Muscle of leg (tissue), 3 donors: ENCODE measurements at regions not wholly inside any gene's neighbourhood (a gene's known extent, or its start where the extent isn't known, plus 50 kb on each side); places are given as distances from the start of the nearest gene placed in this dataset.

Source experiments
- DNase-seq: peaks from one replicate; pipeline ENCODE4 v3.0.0; 2013
- H3K27ac ChIP-seq: one replicate; pipeline ENCODE4 v1.5.1; 2013; ENCODE audit warnings: mild to moderate bottlenecking, low read length, control low read depth
- H3K27me3 ChIP-seq: one replicate; pipeline ENCODE4 v1.6.1; 2013; ENCODE audit warnings: low read length; ENCODE audit not compliant: control insufficient read depth, insufficient read depth
- H3K36me3 ChIP-seq: one replicate; pipeline ENCODE4 v1.6.1; 2013; ENCODE audit warnings: low read length; ENCODE audit not compliant: control insufficient read depth, insufficient read depth
- H3K4me1 ChIP-seq: one replicate; pipeline ENCODE4 v1.6.1; 2013; ENCODE audit warnings: low read length; ENCODE audit not compliant: control insufficient read depth, insufficient read depth
- H3K4me3 ChIP-seq: one replicate; pipeline ENCODE4 v1.5.1; 2013; ENCODE audit warnings: low read length, control low read depth
- H3K9me3 ChIP-seq: replicated peaks from 2 replicates; pipeline ENCODE4 v1.6.1; 2013; ENCODE audit warnings: low read depth, low read length; ENCODE audit not compliant: control insufficient read depth
- WGBS: methylation state at CpG from one replicate; pipeline ENCODE4 v1.1.5; 2013; ENCODE audit warnings: missing lambda C conversion rate; ENCODE audit not compliant: insufficient coverage; 5-methylcytosine and 5-hydroxymethylcytosine counted together

DNA sequence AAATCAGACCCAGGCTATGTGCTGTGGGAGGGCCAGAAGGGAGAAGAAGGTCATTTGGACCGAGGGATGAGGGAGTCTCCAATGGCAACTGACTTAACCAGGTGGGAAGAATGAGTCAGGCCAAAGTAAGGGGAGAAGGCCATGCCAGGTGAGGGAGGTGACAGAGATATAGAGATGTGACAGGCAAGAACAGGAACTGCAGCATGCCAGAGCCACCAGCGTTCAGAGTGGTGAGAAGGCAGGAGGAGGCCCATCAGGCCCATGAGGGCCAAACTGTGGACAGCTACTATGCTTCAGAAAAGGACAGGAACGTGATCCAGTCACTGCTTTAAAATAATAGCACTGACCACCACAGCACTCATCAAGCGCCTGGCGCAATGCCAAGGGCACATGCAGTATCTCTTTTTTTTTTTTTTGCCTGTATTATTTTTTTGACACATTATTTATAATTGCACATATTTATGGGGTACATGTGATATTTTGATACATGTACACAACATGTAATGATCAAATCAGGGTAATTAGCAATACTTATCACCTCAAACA is 154.3 kb upstream of the IGF1R start:
- WGBS = 71% methylated on average over 1 of the region's 5 CpGs
- Histone ChIP-seq H3K27ac (no peak overlapping the region), H3K9me3 (peaks cover 4% of the 10 kb centered on the region), H3K27me3 (no peaks in the 10 kb centered on the region), H3K4me1 (no peaks in the 10 kb centered on the region), H3K36me3 (no peaks in the 10 kb centered on the region), H3K4me3 (no peak overlapping the region)
- DNase-seq = no peak

DNA sequence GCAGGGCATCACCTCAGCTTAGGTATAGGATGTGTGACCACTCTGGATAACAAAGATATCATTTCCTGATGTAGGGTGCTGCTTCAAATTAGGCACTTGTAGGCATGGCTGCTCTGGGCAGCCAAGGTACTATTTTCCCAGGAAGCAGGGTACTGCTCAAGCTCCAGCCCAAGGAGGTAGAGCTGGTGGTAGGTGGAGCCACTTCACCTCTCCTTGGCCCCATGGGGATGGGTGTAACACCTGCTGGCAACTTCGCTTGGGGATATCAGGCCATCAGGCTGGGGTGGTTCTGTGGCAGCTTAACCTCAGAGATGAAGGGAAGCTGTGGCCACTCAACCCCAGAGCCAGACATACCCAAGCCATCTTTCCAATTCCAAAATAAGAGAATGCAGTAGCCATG is 147.1 kb upstream of the IGF1R start:
- no peaks in the 10 kb centered on the region for H3K4me1 ChIP-seq
- WGBS = no CpG with 5 or more reads among the region's 1 CpG
- H3K4me3 ChIP-seq = no peak overlapping the region
- H3K27me3 ChIP-seq = peaks cover 2% of the 10 kb centered on the region
- H3K36me3 ChIP-seq = no peaks in the 10 kb centered on the region
- DNase-seq = no peak
- no peak overlapping the region for H3K27ac ChIP-seq
- H3K9me3 ChIP-seq = peaks cover 6% of the 10 kb centered on the region

- H3K9me3 ChIP-seq = peaks cover 6% of the 10 kb centered on the region
- no peak overlapping the region for H3K27ac ChIP-seq
- no peak overlapping the region for H3K4me3 ChIP-seq
- no peaks in the 10 kb centered on the region for H3K4me1 ChIP-seq
- no peaks in the 10 kb centered on the region for H3K36me3 ChIP-seq
- WGBS = 100% methylated on average over 1 of the region's 3 CpGs
- peaks cover 5% of the 10 kb centered on the region for H3K27me3 ChIP-seq
- no peak for DNase-seq
Measured at GRCh38 chr15:98501632-98502031, 146.7 kb upstream of the IGF1R start.

- H3K27ac ChIP-seq = no peak overlapping the region
- H3K9me3 ChIP-seq = peaks cover 6% of the 10 kb centered on the region
- DNase-seq = peak; percentile 79
- WGBS = 33% methylated on average over 2 of the region's 8 CpGs
- no peaks in the 10 kb centered on the region for H3K4me1 ChIP-seq
- H3K4me3 ChIP-seq = no peak overlapping the region
- peaks cover 5% of the 10 kb centered on the region for H3K27me3 ChIP-seq
- no peaks in the 10 kb centered on the region for H3K36me3 ChIP-seq
Measured at GRCh38 chr15:98503970-98504369, 144.4 kb upstream of the IGF1R start.

- peaks cover 5% of the 10 kb centered on the region for H3K9me3 ChIP-seq
- no peak overlapping the region for H3K27ac ChIP-seq
- WGBS = 66% methylated on average over 9 of the region's 9 CpGs
- no peaks in the 10 kb centered on the region for H3K4me1 ChIP-seq
- H3K4me3 ChIP-seq = no peak overlapping the region
- DNase-seq = no peak
- H3K36me3 ChIP-seq = no peaks in the 10 kb centered on the region
- peaks cover 5% of the 10 kb centered on the region for H3K27me3 ChIP-seq
Measured at GRCh38 chr15:98504998-98505397, 143.3 kb upstream of the IGF1R start.

DNA sequence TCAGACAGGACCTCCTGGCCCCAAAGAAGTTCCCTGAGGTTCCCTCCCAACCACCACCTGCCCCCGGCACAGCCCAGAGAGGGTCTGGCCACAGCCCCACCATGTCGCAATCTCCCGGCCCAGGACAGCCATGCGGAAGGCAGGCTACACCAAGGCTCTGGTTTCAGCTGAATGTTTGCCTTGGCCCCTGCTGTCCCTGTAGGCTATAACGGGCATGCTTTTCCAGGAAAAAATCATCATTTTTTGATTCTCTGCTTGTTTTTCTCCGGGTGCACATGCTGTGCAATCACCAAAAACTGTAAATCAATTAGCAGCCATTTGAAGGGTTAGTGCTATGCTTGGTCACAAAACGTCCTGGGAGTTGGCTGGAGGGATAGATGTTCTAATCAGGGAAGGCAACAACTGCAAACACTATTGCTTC is 142.7 kb upstream of the IGF1R start:
- Histone ChIP-seq H3K27ac (no peak overlapping the region), H3K4me3 (no peak overlapping the region), H3K9me3 (no peaks in the 10 kb centered on the region), H3K4me1 (no peaks in the 10 kb centered on the region), H3K27me3 (peaks cover 5% of the 10 kb centered on the region), H3K36me3 (no peaks in the 10 kb centered on the region)
- peak; percentile 18 for DNase-seq
- 33% methylated on average over 6 of the region's 7 CpGs for WGBS

DNA sequence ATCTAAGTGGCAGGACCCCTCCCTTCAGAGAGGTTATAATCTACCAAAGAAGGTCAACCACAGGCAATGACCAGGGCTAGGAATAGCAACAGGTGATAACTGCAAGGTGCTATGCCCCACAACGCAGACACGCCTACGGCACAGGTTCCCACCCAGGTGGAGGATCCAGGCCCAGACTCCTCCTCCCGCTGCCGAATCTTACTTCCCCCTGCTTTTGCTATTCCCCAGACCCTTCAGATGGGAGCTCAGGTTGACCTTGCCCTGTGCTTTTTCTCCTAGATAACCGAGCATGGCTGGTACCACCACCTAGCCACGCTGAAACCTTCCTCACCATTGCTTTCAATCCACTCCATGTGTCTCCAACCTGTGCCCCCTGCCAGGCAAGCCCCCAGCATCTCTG is 142.2 kb upstream of the IGF1R start:
- Histone ChIP-seq H3K4me3 (no peak overlapping the region), H3K27me3 (peaks cover 5% of the 10 kb centered on the region), H3K9me3 (no peaks in the 10 kb centered on the region), H3K36me3 (no peaks in the 10 kb centered on the region), H3K27ac (no peak overlapping the region), H3K4me1 (no peaks in the 10 kb centered on the region)
- WGBS = 90% methylated on average over 7 of the region's 7 CpGs
- no peak for DNase-seq

GRCh38 chr15:98506711-98507110 is 141.6 kb upstream of the IGF1R start:
- 83% methylated on average over 3 of the region's 7 CpGs for WGBS
- Histone ChIP-seq H3K27ac (no peak overlapping the region), H3K4me3 (no peak overlapping the region), H3K4me1 (no peaks in the 10 kb centered on the region), H3K36me3 (no peaks in the 10 kb centered on the region), H3K27me3 (peaks cover 5% of the 10 kb centered on the region), H3K9me3 (no peaks in the 10 kb centered on the region)
- DNase-seq = no peak

GRCh38 chr15:98513428-98513986 is 134.8 kb upstream of the IGF1R start:
- Histone ChIP-seq H3K4me3 (no peak overlapping the region), H3K27me3 (no peaks in the 10 kb centered on the region), H3K9me3 (no peaks in the 10 kb centered on the region), H3K36me3 (no peaks in the 10 kb centered on the region), H3K4me1 (no peaks in the 10 kb centered on the region), H3K27ac (no peak overlapping the region)
- 20% methylated on average over 1 of the region's 7 CpGs for WGBS
- DNase-seq = no peak

GRCh38 chr15:98514034-98514622 is 134.2 kb upstream of the IGF1R start:
- H3K27ac ChIP-seq = no peak overlapping the region
- no peak overlapping the region for H3K4me3 ChIP-seq
- H3K27me3 ChIP-seq = no peaks in the 10 kb centered on the region
- WGBS = 65% methylated on average over 5 of the region's 11 CpGs
- no peaks in the 10 kb centered on the region for H3K4me1 ChIP-seq
- H3K9me3 ChIP-seq = no peaks in the 10 kb centered on the region
- no peaks in the 10 kb centered on the region for H3K36me3 ChIP-seq
- DNase-seq = no peak
